Activated naive CD8-positive, alpha-beta T cell (primary cell): ENCODE measurements at regions not wholly inside any gene's neighbourhood (a gene's known extent, or its start where the extent isn't known, plus 50 kb on each side); places are given as distances from the start of the nearest gene placed in this dataset.

ENCODE experiments used
- H3K27ac Mint-ChIP-seq: one replicate; pipeline ENCODE4 v1.8.0; 2021; ENCODE audit warnings: mixed read lengths
- H3K27me3 Mint-ChIP-seq: one replicate; pipeline ENCODE4 v1.8.0; 2021; ENCODE audit warnings: mixed read lengths
- H3K36me3 Mint-ChIP-seq: one replicate; pipeline ENCODE4 v1.8.0; 2021; ENCODE audit warnings: mixed read lengths
- H3K4me1 Mint-ChIP-seq: one replicate; pipeline ENCODE4 v1.8.0; 2021; ENCODE audit warnings: low read depth, mixed read lengths
- H3K4me3 Mint-ChIP-seq: one replicate; pipeline ENCODE4 v1.8.0; 2021; ENCODE audit warnings: mild to moderate bottlenecking, mixed read lengths
- H3K9me3 Mint-ChIP-seq: one replicate; pipeline ENCODE4 v1.8.0; 2021; ENCODE audit warnings: low read depth, mixed read lengths

DNA sequence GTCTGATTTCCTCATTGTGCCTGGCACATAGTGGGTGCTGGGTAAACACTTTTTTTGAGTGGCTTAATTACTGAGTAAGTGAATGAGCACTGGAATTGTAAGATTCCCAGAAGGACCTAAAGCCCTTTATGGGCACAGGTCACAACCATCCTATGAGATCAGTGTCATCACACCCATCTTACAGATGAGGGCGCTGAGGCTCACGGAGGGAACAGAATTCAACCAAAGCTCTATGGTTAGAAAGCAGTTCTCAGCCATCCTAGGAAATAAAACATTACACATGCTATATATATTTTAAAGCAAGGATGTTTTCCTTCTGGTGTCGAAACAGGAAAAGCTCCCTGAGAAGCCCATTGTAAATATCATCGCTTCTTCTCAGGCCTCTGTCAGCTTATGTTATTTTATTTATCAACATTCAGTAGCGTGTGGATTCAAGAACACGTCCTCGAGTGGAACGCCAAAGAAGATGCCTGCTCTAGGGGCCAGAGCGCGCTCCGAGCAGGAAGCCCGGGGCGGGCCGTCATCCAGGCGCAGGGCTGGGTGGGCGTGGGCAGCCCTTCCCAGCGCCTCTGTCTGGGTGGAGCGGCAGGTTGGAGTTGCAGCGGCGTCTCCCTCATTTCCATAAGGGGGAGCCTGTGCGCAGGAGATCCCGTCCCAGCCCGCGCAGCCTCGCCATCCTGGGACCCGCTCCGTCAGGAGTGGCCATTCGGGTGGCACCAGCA lies 155.8 kb upstream of the SMIM23 start:
- Mint-ChIP-seq H3K4me1 (no peaks in the 10 kb centered on the region), H3K36me3 (no peaks in the 10 kb centered on the region), H3K4me3 (no peak overlapping the region), H3K27me3 (peaks cover 16% of the 10 kb centered on the region), H3K27ac (no peak overlapping the region), H3K9me3 (no peaks in the 10 kb centered on the region)

DNA sequence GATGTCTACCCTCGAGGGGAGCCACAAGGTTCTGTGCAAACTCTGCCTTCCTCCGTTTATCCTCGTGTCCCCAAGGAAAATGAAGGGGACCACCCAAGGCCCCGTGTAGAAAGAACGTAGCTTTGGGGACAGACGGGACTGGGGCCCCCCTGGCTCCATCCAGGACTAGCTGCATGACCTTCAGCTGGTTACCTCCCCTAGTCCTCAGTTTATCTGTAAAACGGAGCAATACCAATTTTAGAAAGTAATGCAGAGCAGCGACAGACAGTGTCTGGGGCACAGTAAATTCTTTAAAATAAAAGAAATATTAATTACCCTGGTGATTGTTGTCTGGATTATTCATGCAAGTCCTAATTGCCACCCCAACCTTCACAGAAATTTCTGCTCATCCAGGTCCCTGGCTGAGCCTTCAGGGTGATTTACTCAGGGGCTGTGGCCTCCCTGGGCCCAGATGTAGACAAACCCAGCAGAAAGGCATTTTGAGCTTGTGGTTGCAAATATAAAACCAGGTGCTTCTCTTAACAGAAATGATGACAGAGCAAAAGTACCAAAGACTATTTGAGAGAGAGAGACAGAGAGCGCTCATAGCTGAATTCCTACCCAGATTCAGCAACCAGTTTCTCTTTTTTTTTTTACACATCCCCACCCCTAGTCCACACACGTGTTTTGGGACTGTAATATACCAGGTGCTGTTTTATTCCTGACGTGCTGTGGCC lies 155.1 kb upstream of the SMIM23 start:
- no peaks in the 10 kb centered on the region for H3K4me1 Mint-ChIP-seq
- peaks cover 16% of the 10 kb centered on the region for H3K27me3 Mint-ChIP-seq
- no peaks in the 10 kb centered on the region for H3K9me3 Mint-ChIP-seq
- no peaks in the 10 kb centered on the region for H3K36me3 Mint-ChIP-seq
- H3K27ac Mint-ChIP-seq = no peak overlapping the region
- no peak overlapping the region for H3K4me3 Mint-ChIP-seq

DNA sequence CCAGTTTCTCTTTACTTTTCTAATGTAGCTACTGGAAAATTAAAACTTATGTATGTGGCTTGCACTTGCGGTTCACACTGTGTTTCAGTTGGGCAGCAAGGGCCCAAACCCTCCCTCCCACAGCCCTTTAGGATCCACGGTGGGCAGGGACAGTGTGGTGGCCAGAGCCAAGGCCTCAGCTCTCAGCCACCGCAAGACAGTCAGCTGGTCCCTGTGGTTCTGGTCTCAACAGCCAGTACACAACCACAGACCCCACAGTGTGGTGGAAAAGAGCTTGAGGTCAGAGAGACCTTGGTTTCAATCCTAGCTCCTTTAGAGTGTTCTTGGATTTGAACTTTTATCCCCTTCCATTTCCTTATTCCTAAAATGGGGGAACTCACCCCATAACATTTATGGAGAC lies 153.0 kb upstream of the SMIM23 start:
- no peak overlapping the region for H3K27ac Mint-ChIP-seq
- H3K4me3 Mint-ChIP-seq = no peak overlapping the region
- no peaks in the 10 kb centered on the region for H3K9me3 Mint-ChIP-seq
- H3K4me1 Mint-ChIP-seq = no peaks in the 10 kb centered on the region
- H3K27me3 Mint-ChIP-seq = peaks cover 15% of the 10 kb centered on the region
- H3K36me3 Mint-ChIP-seq = no peaks in the 10 kb centered on the region

DNA sequence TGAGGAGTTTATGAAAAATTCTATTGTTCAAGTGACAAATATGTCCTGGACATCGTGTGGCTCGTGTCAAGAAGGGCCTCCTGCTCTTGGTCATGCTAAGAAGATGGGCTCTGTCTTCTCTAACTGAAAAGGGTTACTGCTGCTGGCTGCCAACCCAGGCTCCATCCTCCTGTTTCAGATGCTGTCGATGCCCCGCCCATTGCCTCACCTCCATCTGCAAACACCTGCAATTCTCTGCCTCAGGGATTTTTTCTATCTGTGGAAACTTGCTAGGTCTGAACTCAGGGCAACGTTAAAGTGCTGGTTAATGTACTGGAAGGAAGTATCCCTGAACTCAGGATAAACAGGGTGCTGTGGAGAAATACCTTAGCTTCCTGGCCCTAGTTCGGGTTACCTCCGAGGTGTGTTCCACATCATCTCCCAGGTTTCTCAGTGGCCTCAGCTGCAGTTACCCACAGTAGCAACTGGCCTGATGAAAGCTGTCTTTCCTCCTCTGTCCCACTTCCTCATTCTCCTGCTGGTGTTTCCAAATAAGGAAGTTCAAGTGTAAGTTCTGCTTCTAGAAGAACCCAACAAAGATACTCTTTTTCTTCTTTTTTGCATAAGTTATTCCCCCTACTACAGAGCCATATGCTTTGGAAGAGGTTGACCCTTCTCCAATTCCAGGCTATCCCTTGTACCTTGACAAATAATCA lies 151.7 kb upstream of the SMIM23 start:
- H3K27me3 Mint-ChIP-seq = peaks cover 7% of the 10 kb centered on the region
- no peaks in the 10 kb centered on the region for H3K9me3 Mint-ChIP-seq
- H3K4me3 Mint-ChIP-seq = no peak overlapping the region
- no peaks in the 10 kb centered on the region for H3K36me3 Mint-ChIP-seq
- no peaks in the 10 kb centered on the region for H3K4me1 Mint-ChIP-seq
- H3K27ac Mint-ChIP-seq = no peak overlapping the region

DNA sequence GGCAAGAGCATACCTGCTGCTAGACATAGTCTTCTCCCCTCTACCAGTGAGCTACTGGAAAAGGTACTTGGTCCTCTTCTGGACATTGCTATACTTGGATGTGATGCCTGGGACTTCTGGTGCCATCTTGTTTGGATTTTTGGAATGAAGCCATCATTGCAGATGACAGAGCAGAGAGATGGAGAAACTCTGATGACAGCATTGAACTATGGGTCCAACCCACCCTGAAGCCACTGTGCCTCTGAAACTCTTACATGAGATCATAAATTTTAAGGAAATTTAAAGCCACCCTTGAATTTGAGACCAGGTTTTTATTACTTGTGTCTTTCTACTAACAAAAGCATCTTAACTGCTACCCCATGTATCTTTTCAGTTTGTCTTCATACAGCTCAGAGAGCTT lies 151.1 kb upstream of the SMIM23 start:
- no peaks in the 10 kb centered on the region for H3K36me3 Mint-ChIP-seq

DNA sequence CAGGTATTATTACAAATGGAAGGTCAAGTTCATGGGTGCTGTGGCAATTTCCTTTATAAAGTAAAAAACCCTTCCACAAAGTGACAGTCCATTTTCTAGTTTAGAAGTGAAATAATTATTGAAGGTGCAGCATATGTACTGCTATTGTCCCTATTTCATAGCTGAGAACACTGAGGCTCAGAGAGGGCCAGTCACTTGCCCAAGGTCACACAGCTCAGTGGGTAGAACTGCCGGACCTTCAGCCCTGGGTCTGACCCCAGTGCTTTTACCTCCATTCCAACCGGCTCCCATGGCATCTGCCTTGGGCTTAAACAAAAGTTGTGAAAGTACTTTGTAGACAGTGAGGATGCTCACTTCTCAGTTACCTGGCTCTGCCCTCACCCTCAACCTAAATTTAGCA lies 150.6 kb upstream of the SMIM23 start:
- Mint-ChIP-seq H3K4me3 (no peak overlapping the region), H3K36me3 (no peaks in the 10 kb centered on the region), H3K27me3 (peaks cover 6% of the 10 kb centered on the region), H3K4me1 (no peaks in the 10 kb centered on the region), H3K27ac (no peak overlapping the region), H3K9me3 (no peaks in the 10 kb centered on the region)

More for the DNA sequence above, 151.1 kb upstream of the SMIM23 start:
- Mint-ChIP-seq H3K9me3 (no peaks in the 10 kb centered on the region), H3K4me1 (no peaks in the 10 kb centered on the region), H3K27me3 (peaks cover 6% of the 10 kb centered on the region), H3K27ac (no peak overlapping the region), H3K4me3 (no peak overlapping the region)

DNA sequence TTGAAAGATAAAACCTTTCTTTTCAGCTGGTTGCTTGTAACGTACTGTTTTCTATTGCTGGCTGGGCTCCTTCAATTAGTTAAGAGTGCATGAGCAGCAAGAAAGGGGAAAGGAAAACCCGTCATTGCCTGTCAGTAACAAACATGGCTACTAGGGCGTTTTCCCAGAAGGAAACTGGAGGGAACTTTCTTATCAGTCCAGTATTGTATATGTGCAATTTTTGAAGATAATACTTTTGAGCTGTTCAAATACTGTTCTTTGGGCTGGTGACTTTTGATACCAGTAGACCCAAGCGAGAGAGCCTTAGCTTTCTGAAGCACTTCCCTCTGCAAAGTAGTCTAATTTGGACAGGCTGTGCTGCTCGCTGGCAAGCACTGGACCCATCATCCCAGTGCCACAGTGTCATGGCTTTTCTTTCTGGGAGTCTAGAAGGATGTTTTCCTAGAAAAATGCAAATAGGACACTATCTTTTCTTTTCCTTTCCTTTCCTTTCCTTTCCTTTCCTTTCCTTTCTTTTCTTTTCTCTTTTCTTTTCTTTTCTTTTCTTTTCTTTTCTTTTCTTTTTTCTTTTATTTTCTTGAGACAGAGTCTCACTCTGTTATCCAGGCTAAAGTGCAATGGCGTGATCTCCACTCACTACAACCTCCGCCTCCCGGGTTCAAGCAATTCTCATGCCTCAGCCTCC lies 149.9 kb upstream of the SMIM23 start:
- Mint-ChIP-seq H3K4me3 (no peak overlapping the region), H3K4me1 (no peaks in the 10 kb centered on the region), H3K27ac (no peak overlapping the region), H3K9me3 (no peaks in the 10 kb centered on the region), H3K36me3 (no peaks in the 10 kb centered on the region), H3K27me3 (peaks cover 6% of the 10 kb centered on the region)

DNA sequence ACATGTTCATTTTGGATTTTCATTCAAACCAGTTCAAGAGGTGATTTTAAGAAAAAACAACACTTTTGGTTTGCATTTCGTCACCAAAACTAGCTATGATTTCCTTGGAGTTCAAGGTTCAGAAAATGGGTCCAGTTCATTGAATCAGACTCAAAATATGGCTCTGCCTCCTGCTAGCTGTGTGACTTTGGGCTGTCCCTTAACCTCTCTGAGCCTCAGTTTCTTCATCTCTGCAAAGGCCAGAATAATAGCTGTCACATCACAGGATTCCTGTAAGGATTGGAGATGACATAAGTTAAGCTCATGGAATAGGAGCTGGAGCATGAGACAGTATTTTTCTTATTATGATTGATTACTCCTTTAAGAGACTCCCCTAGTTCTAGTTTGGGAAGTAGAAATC lies 147.8 kb upstream of the SMIM23 start:
- H3K27me3 Mint-ChIP-seq = peaks cover 3% of the 10 kb centered on the region
- H3K36me3 Mint-ChIP-seq = no peaks in the 10 kb centered on the region
- H3K4me3 Mint-ChIP-seq = no peak overlapping the region
- H3K9me3 Mint-ChIP-seq = no peaks in the 10 kb centered on the region
- H3K27ac Mint-ChIP-seq = no peak overlapping the region
- H3K4me1 Mint-ChIP-seq = no peaks in the 10 kb centered on the region

DNA sequence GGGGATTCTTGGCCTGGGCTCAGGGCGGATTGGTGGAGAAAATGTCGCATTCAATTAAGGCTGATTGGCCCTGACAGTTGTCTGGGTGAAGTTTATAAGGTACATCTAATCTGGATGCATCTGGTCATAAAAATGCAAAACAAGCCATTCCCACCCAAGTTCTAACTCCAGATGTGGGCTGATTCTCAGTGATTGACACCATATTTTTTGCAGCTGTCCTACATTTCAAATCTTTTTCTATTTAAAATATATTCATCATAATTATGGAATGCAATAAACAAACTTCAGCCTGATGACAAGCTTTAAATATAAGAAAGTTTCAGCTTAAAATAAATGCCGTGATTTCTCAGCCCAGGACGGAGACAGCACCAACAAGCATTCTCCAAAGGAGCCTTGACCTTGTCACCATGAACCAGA lies 146.4 kb upstream of the SMIM23 start:
- H3K9me3 Mint-ChIP-seq = no peaks in the 10 kb centered on the region
- H3K27me3 Mint-ChIP-seq = peaks cover under 1% of the 10 kb centered on the region
- no peak overlapping the region for H3K27ac Mint-ChIP-seq
- H3K4me1 Mint-ChIP-seq = no peaks in the 10 kb centered on the region
- no peaks in the 10 kb centered on the region for H3K36me3 Mint-ChIP-seq
- H3K4me3 Mint-ChIP-seq = no peak overlapping the region

DNA sequence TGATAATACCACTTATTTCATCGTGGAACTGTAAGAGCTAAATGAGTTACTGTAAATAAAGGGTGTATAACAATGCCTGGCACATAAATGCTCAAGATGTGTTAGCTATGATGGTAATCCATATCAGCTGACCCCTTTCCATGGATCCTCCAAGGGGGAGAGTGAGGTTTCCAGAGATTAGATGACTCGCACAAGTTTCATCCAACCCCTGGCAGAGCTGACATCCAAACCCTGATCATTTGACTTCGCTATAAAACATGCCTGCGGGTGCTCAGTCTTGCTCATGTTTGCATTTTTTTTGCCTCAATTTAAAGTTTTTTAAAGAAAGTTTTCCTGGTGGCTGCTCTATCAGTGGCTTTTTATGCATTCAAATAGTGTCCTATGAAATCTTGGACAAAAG lies 145.7 kb upstream of the SMIM23 start:
- Mint-ChIP-seq H3K27me3 (no peaks in the 10 kb centered on the region), H3K27ac (no peak overlapping the region)

DNA sequence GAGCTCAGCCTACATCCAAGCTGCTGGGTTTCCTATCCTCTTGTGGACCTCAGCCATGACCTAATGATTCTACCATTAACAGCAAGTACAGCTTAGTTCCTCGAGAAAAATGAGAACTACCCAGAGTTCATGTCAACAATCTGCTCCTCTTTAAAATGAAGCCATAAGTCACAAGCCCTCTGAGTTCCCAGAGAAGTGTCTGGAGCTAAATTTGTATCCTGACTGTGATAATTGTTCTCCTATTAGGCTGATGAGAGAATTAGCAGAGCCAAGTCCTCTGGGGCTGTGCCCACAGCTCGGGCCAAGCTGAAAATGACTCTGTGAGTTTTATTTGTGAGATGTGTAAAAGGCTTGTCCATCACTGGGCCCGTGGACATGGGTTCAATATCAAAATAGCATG lies 145.1 kb upstream of the SMIM23 start:
- Mint-ChIP-seq H3K4me1 (no peaks in the 10 kb centered on the region), H3K36me3 (no peaks in the 10 kb centered on the region), H3K27ac (no peak overlapping the region), H3K4me3 (no peak overlapping the region), H3K9me3 (no peaks in the 10 kb centered on the region), H3K27me3 (no peaks in the 10 kb centered on the region)

More for the DNA sequence above, 145.7 kb upstream of the SMIM23 start:
- Mint-ChIP-seq H3K4me1 (no peaks in the 10 kb centered on the region), H3K36me3 (no peaks in the 10 kb centered on the region), H3K4me3 (no peak overlapping the region), H3K9me3 (no peaks in the 10 kb centered on the region)

DNA sequence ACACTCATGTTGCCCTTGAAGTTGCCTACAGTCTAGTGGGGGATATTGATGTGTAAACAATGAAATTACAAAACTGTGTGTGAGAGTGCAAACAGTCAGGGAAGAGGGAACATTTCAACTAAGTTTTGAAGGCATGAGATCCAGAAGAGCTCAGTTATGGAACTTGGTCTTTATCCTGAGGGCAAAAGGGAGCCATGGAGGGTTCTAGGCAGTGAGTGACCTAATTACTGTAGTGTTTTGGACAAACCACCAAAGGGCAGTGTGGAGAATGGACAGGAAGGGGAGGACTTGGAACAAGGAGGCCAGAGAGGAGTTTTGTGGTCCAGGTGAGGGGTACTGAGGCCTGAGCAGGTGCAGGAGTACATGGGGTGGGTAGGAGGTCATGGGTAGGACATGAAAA lies 143.7 kb upstream of the SMIM23 start:
- H3K4me3 Mint-ChIP-seq = no peak overlapping the region
- no peaks in the 10 kb centered on the region for H3K9me3 Mint-ChIP-seq
- H3K27me3 Mint-ChIP-seq = no peaks in the 10 kb centered on the region
- H3K36me3 Mint-ChIP-seq = no peaks in the 10 kb centered on the region
- no peaks in the 10 kb centered on the region for H3K4me1 Mint-ChIP-seq
- no peak overlapping the region for H3K27ac Mint-ChIP-seq

DNA sequence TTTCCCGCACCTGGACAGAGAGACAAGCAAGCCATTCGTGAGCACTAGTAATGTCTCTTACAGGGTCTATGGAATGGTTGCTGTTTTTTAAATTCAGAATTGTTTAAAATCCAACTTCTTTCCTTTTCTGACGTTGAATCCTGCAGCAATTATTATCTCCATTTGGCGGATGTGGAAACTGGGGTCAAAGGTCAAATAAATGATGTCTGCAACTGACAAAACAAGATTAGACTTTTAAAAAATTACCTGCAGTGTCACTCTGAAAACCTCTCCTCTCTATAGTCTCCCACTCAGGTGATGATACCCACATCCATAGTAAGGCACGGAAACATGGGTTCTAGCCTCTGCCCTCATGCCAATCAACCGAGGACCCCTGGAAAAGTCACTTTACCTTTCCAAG lies 142.7 kb upstream of the SMIM23 start:
- H3K27ac Mint-ChIP-seq = no peak overlapping the region
- no peaks in the 10 kb centered on the region for H3K4me1 Mint-ChIP-seq
- no peaks in the 10 kb centered on the region for H3K27me3 Mint-ChIP-seq
- no peak overlapping the region for H3K4me3 Mint-ChIP-seq
- no peaks in the 10 kb centered on the region for H3K9me3 Mint-ChIP-seq
- no peaks in the 10 kb centered on the region for H3K36me3 Mint-ChIP-seq

DNA sequence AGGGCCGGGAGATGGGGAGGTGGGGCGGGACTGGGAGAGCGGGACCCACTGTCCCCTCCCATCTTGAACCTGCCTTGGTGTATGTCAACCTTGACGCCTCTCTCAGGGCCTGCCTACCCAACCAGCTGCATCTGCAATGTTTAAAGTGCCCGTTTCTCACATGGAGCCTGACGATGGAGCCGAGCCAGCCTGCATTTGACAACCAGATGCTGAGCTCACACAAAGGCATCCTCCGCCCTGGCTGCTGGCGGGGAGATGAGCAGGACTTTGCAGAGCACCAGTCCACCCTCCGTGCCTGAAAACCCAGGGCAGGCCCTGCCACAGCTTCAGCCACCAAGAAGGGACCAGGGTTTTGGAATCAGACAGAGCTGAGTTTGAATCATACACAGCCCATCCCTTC lies 141.1 kb upstream of the SMIM23 start:
- H3K27me3 Mint-ChIP-seq = no peaks in the 10 kb centered on the region
- H3K36me3 Mint-ChIP-seq = no peaks in the 10 kb centered on the region
- no peak overlapping the region for H3K27ac Mint-ChIP-seq
- no peak overlapping the region for H3K4me3 Mint-ChIP-seq
- H3K9me3 Mint-ChIP-seq = no peaks in the 10 kb centered on the region
- H3K4me1 Mint-ChIP-seq = no peaks in the 10 kb centered on the region
